OCI-LY7 (cell line): ENCODE measurements at regions not wholly inside any gene's neighbourhood (a gene's known extent, or its start where the extent isn't known, plus 50 kb on each side); places are given as distances from the start of the nearest gene placed in this dataset.

ENCODE experiments used
- BruUV-seq: library from RNA; stranded (reverse); fragments of 400-500 nt; replicated peaks from 2 replicates; lab custom pipeline; 2021; lab: Mats Ljungman, UMichigan
- CTCF ChIA-PET: fragments of 300-600 bp; sonication (Branson Sonifier 250); formaldehyde crosslinking; loops from one replicate; lab custom pipeline; 2022; ENCODE audit warnings: antibody characterized with exemption; ENCODE audit not compliant: unreplicated experiment; lab: Charles Lee
- POLR2A ChIA-PET: fragments of 300-600 bp; sonication (Branson Sonifier 250); formaldehyde crosslinking; loops from one replicate; lab custom pipeline; 2022; ENCODE audit warnings: antibody characterized with exemption; lab: Charles Lee
- DNase-seq: peaks from one replicate; pipeline ENCODE4 v3.0.0-alpha.2; 2015; ENCODE audit warnings: low spot score
- H2AFZ ChIP-seq: fragments of 200-600 bp; sonication (generic), shearing (Covaris generic); 2 replicates; pipeline ENCODE4 v1.6.1; 2014; ENCODE audit warnings: mild to moderate bottlenecking, antibody characterized with exemption, low read length, moderate library complexity
- H3K27ac ChIP-seq: fragments of 200-600 bp; sonication (generic); 2 replicates; pipeline ENCODE4 v1.5.1; 2014; ENCODE audit warnings: mixed run types, low read depth, mild to moderate bottlenecking, moderate library complexity, low read length, inconsistent platforms; ENCODE audit not compliant: poor library complexity, severe bottlenecking
- H3K36me3 ChIP-seq: fragments of 200-600 bp; sonication (generic); 2 replicates; pipeline ENCODE4 v1.6.1; 2014; ENCODE audit warnings: mild to moderate bottlenecking, antibody characterized with exemption, low read length, moderate library complexity, mixed read lengths; ENCODE audit not compliant: insufficient read depth
- H3K4me1 ChIP-seq: fragments of 200-600 bp; sonication (generic); 2 replicates; pipeline ENCODE4 v1.5.1; 2014; ENCODE audit warnings: mild to moderate bottlenecking, low read length; ENCODE audit not compliant: insufficient read depth, poor library complexity, severe bottlenecking
- H3K4me2 ChIP-seq: fragments of 200-600 bp; sonication (generic); 2 replicates; pipeline ENCODE4 v1.6.1; 2014; ENCODE audit warnings: mild to moderate bottlenecking, low read length
- H3K4me3 ChIP-seq: fragments of 200-600 bp; sonication (generic); 2 replicates; pipeline ENCODE4 v1.5.1; 2014; ENCODE audit warnings: mild to moderate bottlenecking, low read depth, low read length; ENCODE audit not compliant: poor library complexity, severe bottlenecking
- H3K79me2 ChIP-seq: fragments of 200-600 bp; sonication (generic); 2 replicates; pipeline ENCODE4 v1.6.1; 2016; ENCODE audit warnings: low read depth, mild to moderate bottlenecking, low read length, moderate library complexity, mixed read lengths; ENCODE audit not compliant: insufficient read depth
- H3K9me2 ChIP-seq: fragments of 200-600 bp; sonication (generic); 2 replicates; pipeline ENCODE4 v1.6.1; 2016; ENCODE audit warnings: mild to moderate bottlenecking, low read length, mixed read lengths; ENCODE audit not compliant: insufficient read depth
- H3K9me3 ChIP-seq: fragments of 200-600 bp; sonication (generic); 2 replicates; pipeline ENCODE4 v1.6.1; 2014; ENCODE audit warnings: mild to moderate bottlenecking, mixed run types, low read length, mixed read lengths
- H4K20me1 ChIP-seq: fragments of 200-600 bp; sonication (generic); 2 replicates; pipeline ENCODE4 v1.6.1; 2014; ENCODE audit warnings: mild to moderate bottlenecking, antibody characterized with exemption, low read length, moderate library complexity, mixed read lengths; ENCODE audit not compliant: insufficient read depth
- CTCF ChIP-seq: fragments of 200-600 bp; sonication (generic); conservative IDR thresholded peaks from 2 replicates; pipeline ENCODE4 v1.5.1; 2014; ENCODE audit warnings: mild to moderate bottlenecking, antibody characterized with exemption, low read length, moderate library complexity, mixed read lengths
- EZH2phosphoT487 ChIP-seq: fragments of 200-600 bp; sonication (generic); IDR thresholded peaks from 2 replicates; pipeline ENCODE4 v1.6.1; 2018; ENCODE audit warnings: low read depth, borderline replicate concordance, mild to moderate bottlenecking, mixed run types, antibody characterized with exemption, low read length, moderate library complexity, mixed read lengths
- intact Hi-C: fragments of 100-400 bp; cut with micrococcal nuclease; formaldehyde crosslinking; loops from one replicate; pipeline ENCODE4 v1.10.0; 2022; ENCODE audit not compliant: unreplicated experiment

DNA sequence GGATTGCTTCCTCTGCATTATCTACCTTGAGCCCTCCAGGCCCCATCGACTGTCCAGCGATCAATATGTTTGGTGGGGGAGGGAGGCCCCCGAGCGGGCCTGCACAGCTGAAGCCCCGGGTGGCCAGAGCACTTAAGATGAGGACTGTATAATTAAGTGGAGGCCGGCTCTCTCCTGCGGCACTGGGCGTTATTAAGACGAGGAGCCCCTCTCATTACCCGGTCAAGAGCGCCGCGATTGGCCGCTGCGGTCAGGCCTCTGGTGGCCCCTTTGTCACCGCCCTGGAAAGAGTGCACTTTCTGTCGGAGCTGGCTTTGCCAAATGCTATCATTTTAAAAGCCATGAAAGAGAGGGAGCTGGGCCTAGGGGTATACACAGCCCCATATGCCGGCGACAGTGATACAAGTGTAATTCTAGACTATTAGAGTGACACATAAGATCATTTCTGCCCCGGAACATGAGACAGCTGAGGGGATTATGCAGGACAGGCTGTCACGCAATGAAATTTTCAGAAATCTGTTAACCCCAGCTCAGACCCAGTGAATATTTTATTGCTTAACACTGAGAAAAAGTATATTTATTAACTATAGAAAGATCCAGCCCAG, 106.3 kb upstream of the IRX1 start:
- CTCF ChIA-PET, result no interaction called here
- POLR2A ChIA-PET, result no interaction called here
- H3K36me3 ChIP-seq, result no peaks in the 10 kb centered on the region
- H3K4me3 ChIP-seq, result no peak overlapping the region
- DNase-seq, result no peak
- no peak overlapping the region for H2AFZ ChIP-seq
- H4K20me1 ChIP-seq, result no peaks in the 10 kb centered on the region
- H3K4me2 ChIP-seq, result no peak overlapping the region
- TF ChIP-seq CTCF (no peak), EZH2phosphoT487 (no peak)
- no TSS peak for BruUV-seq
- no peaks in the 10 kb centered on the region for H3K4me1 ChIP-seq
- intact Hi-C loops, result no loop called here
- H3K27ac ChIP-seq, result no peak overlapping the region
- H3K9me3 ChIP-seq, result no peaks in the 10 kb centered on the region
- no peaks in the 10 kb centered on the region for H3K9me2 ChIP-seq
- H3K79me2 ChIP-seq, result no peaks in the 10 kb centered on the region

DNA sequence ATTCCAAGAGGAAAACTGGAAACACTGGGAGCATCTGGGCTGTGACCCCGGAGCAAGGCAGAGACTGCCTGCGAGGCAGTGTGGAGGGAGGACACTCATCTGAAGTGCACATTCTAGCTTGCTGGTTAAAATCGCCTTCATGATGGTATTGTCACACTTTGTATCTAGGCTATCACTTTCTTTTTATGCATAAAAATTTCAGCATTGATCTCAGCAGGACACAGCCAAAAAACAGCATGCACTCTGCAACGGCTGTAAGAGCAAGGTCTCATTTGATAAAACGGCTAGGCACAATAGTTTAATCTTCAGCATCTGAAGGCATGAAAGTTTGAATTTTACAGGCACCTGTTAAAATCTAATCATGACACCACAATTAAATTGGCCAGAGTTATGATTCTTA, 110.8 kb upstream of the IRX1 start:
- no peaks in the 10 kb centered on the region for H3K4me1 ChIP-seq
- POLR2A ChIA-PET, result no interaction called here
- no peaks in the 10 kb centered on the region for H3K36me3 ChIP-seq
- H3K9me2 ChIP-seq, result no peaks in the 10 kb centered on the region
- BruUV-seq, result no TSS peak
- H3K4me2 ChIP-seq, result no peak overlapping the region
- no peaks in the 10 kb centered on the region for H3K79me2 ChIP-seq
- no peaks in the 10 kb centered on the region for H4K20me1 ChIP-seq
- H3K4me3 ChIP-seq, result no peak overlapping the region
- intact Hi-C loops, result no loop called here
- no peaks in the 10 kb centered on the region for H3K9me3 ChIP-seq
- DNase-seq, result no peak
- H2AFZ ChIP-seq, result no peak overlapping the region
- CTCF ChIA-PET, result no interaction called here
- no peak overlapping the region for H3K27ac ChIP-seq
- no peak for TF ChIP-seq EZH2phosphoT487
- TF ChIP-seq CTCF, result no peak

- TF ChIP-seq CTCF (no peak), EZH2phosphoT487 (no peak)
- no peak for DNase-seq
- ChIA-PET CTCF (no interaction called here), POLR2A (no interaction called here)
- intact Hi-C loops, result no loop called here
- Histone ChIP-seq H3K36me3 (no peaks in the 10 kb centered on the region), H3K79me2 (no peaks in the 10 kb centered on the region), H3K4me1 (no peaks in the 10 kb centered on the region), H4K20me1 (no peaks in the 10 kb centered on the region), H3K27ac (no peak overlapping the region), H3K4me3 (no peak overlapping the region), H3K9me3 (no peaks in the 10 kb centered on the region), H3K4me2 (no peak overlapping the region), H2AFZ (no peak overlapping the region), H3K9me2 (no peaks in the 10 kb centered on the region)
- no TSS peak for BruUV-seq
Measured at GRCh38 chr5:3481175-3481574, 114.5 kb upstream of the IRX1 start.
